KMS-11 (cell line): ENCODE measurements at regions not wholly inside any gene's neighbourhood (a gene's known extent, or its start where the extent isn't known, plus 50 kb on each side); places are given as distances from the start of the nearest gene placed in this dataset.

Experiments used
- H2AFZ ChIP-seq: fragments of 200-600 bp; sonication (generic); 2 replicates; pipeline ENCODE4 v1.6.1; 2016; ENCODE audit warnings: antibody characterized with exemption, mixed run types, low read depth
- H3K27ac ChIP-seq: fragments of 200-600 bp; sonication (generic); 2 replicates; pipeline ENCODE4 v1.6.1; 2016; ENCODE audit warnings: mild to moderate bottlenecking, mixed run types
- H3K27me3 ChIP-seq: fragments of 200-600 bp; sonication (generic); 2 replicates; pipeline ENCODE4 v1.6.1; 2017; ENCODE audit warnings: mild to moderate bottlenecking, low read depth, mixed run types, moderate library complexity; ENCODE audit not compliant: insufficient read depth
- H3K36me3 ChIP-seq: fragments of 200-600 bp; sonication (generic); 2 replicates; pipeline ENCODE4 v1.6.1; 2017; ENCODE audit warnings: mild to moderate bottlenecking, mixed run types; ENCODE audit not compliant: insufficient read depth
- H3K4me1 ChIP-seq: fragments of 200-600 bp; sonication (generic); 2 replicates; pipeline ENCODE4 v1.6.1; 2016; ENCODE audit warnings: mild to moderate bottlenecking, low read depth, mixed run types; ENCODE audit not compliant: poor library complexity, severe bottlenecking
- H3K4me2 ChIP-seq: fragments of 200-600 bp; sonication (generic); 2 replicates; pipeline ENCODE4 v1.7.0; 2016; ENCODE audit warnings: mild to moderate bottlenecking, mixed run types
- H3K4me3 ChIP-seq: fragments of 200-600 bp; sonication (generic); IDR thresholded peaks from 2 replicates; pipeline ENCODE4 v1.6.1; 2017; ENCODE audit warnings: low read depth, low read length, mixed read lengths; ENCODE audit not compliant: insufficient read depth
- H3K79me2 ChIP-seq: fragments of 200-600 bp; sonication (generic); 2 replicates; pipeline ENCODE4 v1.6.1; 2016; ENCODE audit warnings: low read depth, mixed run types; ENCODE audit not compliant: insufficient read depth
- H3K9ac ChIP-seq: fragments of 200-600 bp; sonication (generic); 2 replicates; pipeline ENCODE4 v1.6.1; 2016; ENCODE audit warnings: mild to moderate bottlenecking, mixed run types
- H4K20me1 ChIP-seq: fragments of 200-600 bp; sonication (generic); 2 replicates; pipeline ENCODE4 v1.6.1; 2016; ENCODE audit warnings: mild to moderate bottlenecking, mixed run types; ENCODE audit not compliant: insufficient read depth
- TF ChIP-seq, protein P1 (sequence below): fragments of 200-600 bp; sonication (generic); conservative IDR thresholded peaks from 2 replicates; pipeline ENCODE4 v1.6.1; 2017; ENCODE audit warnings: low read depth, mild to moderate bottlenecking, antibody characterized with exemption, low read length, moderate library complexity, mixed read lengths

DNA sequence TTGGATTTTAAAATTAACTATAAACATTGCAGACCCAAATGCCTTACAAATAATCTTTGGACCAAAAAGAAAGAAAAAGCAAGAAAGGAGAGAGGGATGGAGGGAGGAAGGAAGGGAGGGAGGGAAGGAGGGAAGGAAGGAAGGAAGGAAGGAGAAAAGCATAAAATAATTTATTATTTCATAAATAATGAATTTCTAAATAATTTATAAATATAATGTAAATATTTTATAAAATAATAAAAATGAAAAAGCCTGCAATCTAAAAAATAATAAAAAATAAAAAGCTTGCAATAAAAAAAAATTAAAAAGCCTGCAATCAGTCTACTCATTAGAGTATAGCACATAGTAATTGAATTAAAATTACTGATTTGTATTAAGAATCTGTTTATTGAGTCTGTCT lies 614.3 kb downstream of the ISL1 start:
- Histone ChIP-seq H3K4me3 (no peak overlapping the region), H3K4me1 (no peaks in the 10 kb centered on the region), H3K9ac (no peak overlapping the region), H4K20me1 (no peaks in the 10 kb centered on the region), H3K4me2 (no peak overlapping the region), H3K27ac (no peak overlapping the region), H3K27me3 (no peaks in the 10 kb centered on the region), H2AFZ (no peak overlapping the region), H3K36me3 (no peaks in the 10 kb centered on the region), H3K79me2 (no peaks in the 10 kb centered on the region)
- TF ChIP-seq, protein P1, sequence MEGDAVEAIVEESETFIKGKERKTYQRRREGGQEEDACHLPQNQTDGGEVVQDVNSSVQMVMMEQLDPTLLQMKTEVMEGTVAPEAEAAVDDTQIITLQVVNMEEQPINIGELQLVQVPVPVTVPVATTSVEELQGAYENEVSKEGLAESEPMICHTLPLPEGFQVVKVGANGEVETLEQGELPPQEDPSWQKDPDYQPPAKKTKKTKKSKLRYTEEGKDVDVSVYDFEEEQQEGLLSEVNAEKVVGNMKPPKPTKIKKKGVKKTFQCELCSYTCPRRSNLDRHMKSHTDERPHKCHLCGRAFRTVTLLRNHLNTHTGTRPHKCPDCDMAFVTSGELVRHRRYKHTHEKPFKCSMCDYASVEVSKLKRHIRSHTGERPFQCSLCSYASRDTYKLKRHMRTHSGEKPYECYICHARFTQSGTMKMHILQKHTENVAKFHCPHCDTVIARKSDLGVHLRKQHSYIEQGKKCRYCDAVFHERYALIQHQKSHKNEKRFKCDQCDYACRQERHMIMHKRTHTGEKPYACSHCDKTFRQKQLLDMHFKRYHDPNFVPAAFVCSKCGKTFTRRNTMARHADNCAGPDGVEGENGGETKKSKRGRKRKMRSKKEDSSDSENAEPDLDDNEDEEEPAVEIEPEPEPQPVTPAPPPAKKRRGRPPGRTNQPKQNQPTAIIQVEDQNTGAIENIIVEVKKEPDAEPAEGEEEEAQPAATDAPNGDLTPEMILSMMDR = no peak

DNA sequence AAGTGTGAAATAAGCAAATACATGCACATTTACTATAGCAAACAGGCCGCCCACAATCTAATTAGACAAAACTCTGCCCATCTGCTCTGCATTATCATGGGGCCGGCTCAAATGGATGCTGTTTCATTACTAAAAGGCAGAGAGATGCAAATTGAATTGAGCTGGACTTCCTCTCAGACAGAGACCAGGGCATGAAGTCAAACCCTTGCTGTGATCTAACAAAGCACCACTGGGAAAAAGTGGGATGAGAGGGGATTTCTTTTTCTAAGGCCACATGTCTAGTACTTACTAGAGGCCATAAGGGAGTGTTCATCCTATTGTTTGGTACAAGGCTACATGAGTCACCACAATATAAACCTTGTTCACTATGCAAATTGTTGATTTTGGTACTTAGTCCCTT lies 614.7 kb downstream of the ISL1 start:
- H3K9ac ChIP-seq = no peak overlapping the region
- no peaks in the 10 kb centered on the region for H3K27me3 ChIP-seq
- TF ChIP-seq, protein P1 = no peak
- no peak overlapping the region for H3K4me2 ChIP-seq
- H3K36me3 ChIP-seq = no peaks in the 10 kb centered on the region
- no peak overlapping the region for H2AFZ ChIP-seq
- no peaks in the 10 kb centered on the region for H3K4me1 ChIP-seq
- no peak overlapping the region for H3K4me3 ChIP-seq
- no peak overlapping the region for H3K27ac ChIP-seq
- H3K79me2 ChIP-seq = no peaks in the 10 kb centered on the region
- H4K20me1 ChIP-seq = no peaks in the 10 kb centered on the region

DNA sequence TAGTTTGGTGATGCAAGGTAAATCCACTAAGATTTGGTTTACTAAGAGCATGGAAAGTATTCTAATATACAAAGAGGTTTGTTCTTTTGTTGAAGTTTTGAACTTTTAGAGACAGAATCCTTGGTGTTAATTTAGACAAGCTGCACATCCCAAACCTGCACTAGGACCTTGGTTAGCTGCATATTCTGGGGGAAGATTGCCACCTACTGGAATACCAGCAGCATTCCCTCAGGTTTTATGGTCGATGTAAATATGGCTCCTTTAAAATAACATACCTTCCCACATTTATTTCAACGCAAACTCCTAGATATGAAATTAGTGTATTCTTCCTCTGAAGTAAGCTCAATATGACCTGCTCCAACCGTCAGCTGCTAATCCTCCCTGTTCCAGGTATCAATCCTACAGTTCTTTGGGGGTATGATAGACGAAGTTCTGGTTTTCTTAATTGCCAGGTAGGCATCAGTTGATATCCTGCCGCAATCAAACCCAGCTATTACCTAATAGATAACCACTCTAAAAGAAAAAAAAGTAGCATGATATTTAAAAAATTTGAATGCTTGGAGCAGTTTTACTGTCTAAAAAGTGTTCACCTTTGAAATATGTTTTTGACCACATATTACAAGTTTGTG lies 624.1 kb downstream of the ISL1 start:
- Histone ChIP-seq H4K20me1 (no peaks in the 10 kb centered on the region), H2AFZ (peak overlapping the region; percentile 14; the same call in 1 of the 2 replicates), H3K79me2 (no peaks in the 10 kb centered on the region), H3K9ac (no peak overlapping the region), H3K36me3 (no peaks in the 10 kb centered on the region), H3K4me1 (no peaks in the 10 kb centered on the region), H3K4me2 (no peak overlapping the region), H3K27ac (no peak overlapping the region), H3K27me3 (no peaks in the 10 kb centered on the region), H3K4me3 (no peak overlapping the region)
- TF ChIP-seq, protein P1 = peak; percentile 79

DNA sequence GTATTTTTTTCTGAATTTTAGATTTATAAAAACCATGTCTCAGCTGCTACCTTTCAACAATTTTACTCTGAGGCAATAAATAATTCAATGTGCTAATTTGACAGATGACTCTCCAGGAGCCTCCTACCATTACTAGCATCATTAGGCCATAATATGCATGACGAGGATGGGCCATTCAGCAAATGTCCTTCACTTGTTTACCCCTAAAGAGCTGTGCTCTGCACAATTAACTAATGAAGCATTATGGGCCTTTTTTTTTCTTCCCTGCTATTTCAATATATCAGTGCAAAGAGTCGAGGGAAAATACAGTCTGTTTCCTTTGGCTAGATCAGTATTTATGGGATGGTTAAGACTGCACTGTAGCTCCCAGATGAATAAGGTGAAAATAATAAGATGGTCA lies 627.2 kb downstream of the ISL1 start:
- Histone ChIP-seq H2AFZ (no peak overlapping the region), H3K4me3 (no peak overlapping the region), H3K27ac (no peak overlapping the region), H3K36me3 (no peaks in the 10 kb centered on the region), H3K79me2 (no peaks in the 10 kb centered on the region), H4K20me1 (no peaks in the 10 kb centered on the region), H3K27me3 (no peaks in the 10 kb centered on the region), H3K9ac (no peak overlapping the region), H3K4me2 (no peak overlapping the region), H3K4me1 (no peaks in the 10 kb centered on the region)
- TF ChIP-seq, protein P1 = no peak
